ENCODE measurements at regions not wholly inside any gene's neighbourhood (a gene's known extent, or its start where the extent isn't known, plus 50 kb on each side); places are given as distances from the start of the nearest gene placed in this dataset.

GRCh38 chr3:145721273-145721805, 439.6 kb downstream of the PLOD2 start:
- no peak overlapping the region for H4K91ac ChIP-seq (ENCODE audit: insufficient read length, low read depth, low read length)
- H3K4me2 ChIP-seq (ENCODE audit: insufficient read depth, insufficient read length, low read length), result no peak overlapping the region
- H4K8ac ChIP-seq (replicated peaks; ENCODE audit: insufficient read length, low read depth, low read length), result no peak overlapping the region
- H3K27ac ChIP-seq (ENCODE audit: insufficient read length, low read depth, low read length), result no peak overlapping the region
- no peaks in the 10 kb centered on the region for H3K79me2 ChIP-seq (ENCODE audit: insufficient read depth, low read length)
- H3K9me3 ChIP-seq (ENCODE audit: control insufficient read depth, low read depth, low read length), result no peaks in the 10 kb centered on the region
- H2BK15ac ChIP-seq (ENCODE audit: low read depth, low read length), result no peak overlapping the region
- H2AFZ ChIP-seq (ENCODE audit: low read length), result no peak overlapping the region
- no peak for DNase-seq
- H2BK12ac ChIP-seq (ENCODE audit: insufficient read length, low read depth, low read length), result no peak overlapping the region
- H3K9ac ChIP-seq (ENCODE audit: extremely low read depth, insufficient read length, low read length), result no peak overlapping the region
- no peaks in the 10 kb centered on the region for H3K79me1 ChIP-seq (ENCODE audit: insufficient read depth, low read depth, low read length, poor library complexity, severe bottlenecking)
- H3K56ac ChIP-seq (ENCODE audit: insufficient read length, low read depth, low read length), result no peak overlapping the region
- H3K27me3 ChIP-seq (ENCODE audit: insufficient read depth, low read length), result no peaks in the 10 kb centered on the region
- H3K4me1 ChIP-seq (ENCODE audit: insufficient read depth, low read length), result no peaks in the 10 kb centered on the region
- no peaks in the 10 kb centered on the region for H4K20me1 ChIP-seq (ENCODE audit: control insufficient read depth, insufficient read depth, insufficient read length)
- no peak overlapping the region for H2BK20ac ChIP-seq (ENCODE audit: low read depth, low read length, poor library complexity, severe bottlenecking)
- no peak overlapping the region for H2AK5ac ChIP-seq (ENCODE audit: insufficient read length, low read length)
- no peak overlapping the region for H3T11ph ChIP-seq (ENCODE audit: low read length)
- H3K27ac Mint-ChIP-seq, result peak overlapping the region in 1 of 3 experiments; percentile 78; a peak in 2 of 7 replicates
- TF ChIP-seq CTCF (conservative IDR thresholded peaks at IDR 0.05), result no peak
- H3K9me3 Mint-ChIP-seq, result peaks cover 5 to 8% of the 10 kb centered on the region in 2 experiments
- no peak overlapping the region for H4K5ac ChIP-seq (ENCODE audit: insufficient read length, low read depth, low read length)
- WGBS (ENCODE audit: extremely low coverage, insufficient read length, low lambda C conversion rate), result no CpG with 5 or more reads among the region's 3 CpGs
- H3K18ac ChIP-seq (ENCODE audit: insufficient read length, low read depth, low read length), result no peak overlapping the region
- no peak overlapping the region for H3K23ac ChIP-seq (ENCODE audit: insufficient read length, low read depth, low read length)
- no peaks in the 10 kb centered on the region for H3K23me2 ChIP-seq (ENCODE audit: insufficient read length, low read depth, low read length, poor library complexity, severe bottlenecking)
- no peak overlapping the region for H2BK120ac ChIP-seq (ENCODE audit: low read depth, low read length, poor library complexity, severe bottlenecking)
- H3K36me3 Mint-ChIP-seq (ENCODE audit: insufficient read depth in 1 of 3, low read depth in 3 of 3), result peaks cover 5 to 9% (median 6%) of the 10 kb centered on the region in 3 experiments; a peak in 6 of 7 replicates
- H3K14ac ChIP-seq (ENCODE audit: insufficient read depth, low read length), result no peak overlapping the region
- no peak overlapping the region for H2BK5ac ChIP-seq (ENCODE audit: insufficient read length, low read length)
- no peak overlapping the region for H3K4ac ChIP-seq (ENCODE audit: low read depth, low read length)
- H3K4me3 Mint-ChIP-seq, result no peak overlapping the region
- no peaks in the 10 kb centered on the region for H3K27me3 Mint-ChIP-seq (ENCODE audit: low read depth)
- H3K4me1 Mint-ChIP-seq, result peaks cover 15 to 19% of the 10 kb centered on the region in 2 experiments

Measured in H9 (cell line).